Endodermal cell (in vitro differentiated cells): ENCODE measurements at regions not wholly inside any gene's neighbourhood (a gene's known extent, or its start where the extent isn't known, plus 50 kb on each side); places are given as distances from the start of the nearest gene placed in this dataset.
A peak's percentile ranks its signal among the peaks of the same experiment; 100 is the strongest.

Experiments
- DNase-seq: peaks from one replicate; pipeline ENCODE4 v3.0.0-alpha.2; 2017
- H3K27ac ChIP-seq: 2 replicates; pipeline ENCODE4 v1.5.1; 2013; ENCODE audit warnings: mild to moderate bottlenecking, low read depth, low read length, moderate library complexity
- H3K27me3 ChIP-seq: 2 replicates; pipeline ENCODE4 v1.6.1; 2013; ENCODE audit warnings: mild to moderate bottlenecking, low read length, moderate library complexity; ENCODE audit not compliant: insufficient read depth, control insufficient read depth, poor library complexity, severe bottlenecking
- H3K36me3 ChIP-seq: 2 replicates; pipeline ENCODE4 v1.7.0; 2013; ENCODE audit warnings: mild to moderate bottlenecking, low read length, moderate library complexity; ENCODE audit not compliant: control insufficient read depth, insufficient read depth
- H3K4me1 ChIP-seq: one replicate; pipeline ENCODE4 v1.7.0; 2013; ENCODE audit warnings: low read length; ENCODE audit not compliant: control insufficient read depth, insufficient read depth
- H3K4me3 ChIP-seq: 2 replicates; pipeline ENCODE4 v1.5.1; 2013; ENCODE audit warnings: mild to moderate bottlenecking, low read length, moderate library complexity
- H3K9ac ChIP-seq: 2 replicates; pipeline ENCODE4 v1.6.1; 2013; ENCODE audit warnings: mild to moderate bottlenecking, low read length, moderate library complexity; ENCODE audit not compliant: poor library complexity, severe bottlenecking; ENCODE audit errors: extremely low read depth
- H3K9me3 ChIP-seq: 2 replicates; pipeline ENCODE4 v1.6.1; 2013; ENCODE audit warnings: mild to moderate bottlenecking, low read length, moderate library complexity; ENCODE audit not compliant: control insufficient read depth
- H3K27ac Mint-ChIP-seq: 2 replicates; pipeline ENCODE4 v1.8.0; 2020; ENCODE audit warnings: mixed read lengths
- H3K27me3 Mint-ChIP-seq: 2 replicates; pipeline ENCODE4 v1.8.0; 2021; ENCODE audit warnings: mild to moderate bottlenecking, mixed read lengths; ENCODE audit not compliant: insufficient read depth
- H3K36me3 Mint-ChIP-seq: 2 replicates; pipeline ENCODE4 v1.8.0; 2020; ENCODE audit warnings: low read depth, mixed read lengths
- H3K4me1 Mint-ChIP-seq: 2 replicates; pipeline ENCODE4 v1.8.0; 2020; ENCODE audit warnings: mixed read lengths
- H3K4me3 Mint-ChIP-seq: 2 replicates; pipeline ENCODE4 v1.8.0; 2020; ENCODE audit warnings: mild to moderate bottlenecking, moderate library complexity, mixed read lengths
- H3K9me3 Mint-ChIP-seq: 2 replicates; pipeline ENCODE4 v1.8.0; 2020; ENCODE audit warnings: mild to moderate bottlenecking, mixed read lengths
- CTCF ChIP-seq: fragments of 200-600 bp; sonication (generic); conservative IDR thresholded peaks from 2 replicates; pipeline ENCODE4 v1.5.0; 2021; ENCODE audit warnings: antibody characterized with exemption, mild to moderate bottlenecking
- WGBS, 2 experiments: methylation state at CpG; one replicate each; pipeline versions ENCODE4 v1.1.5 to v1.1.7; 2013; ENCODE audit warnings: missing lambda C conversion rate in 2 of 2, mixed read lengths in 1 of 2; ENCODE audit not compliant: insufficient coverage in 1 of 2, insufficient read length in 1 of 2; 5-methylcytosine and 5-hydroxymethylcytosine counted together

DNA sequence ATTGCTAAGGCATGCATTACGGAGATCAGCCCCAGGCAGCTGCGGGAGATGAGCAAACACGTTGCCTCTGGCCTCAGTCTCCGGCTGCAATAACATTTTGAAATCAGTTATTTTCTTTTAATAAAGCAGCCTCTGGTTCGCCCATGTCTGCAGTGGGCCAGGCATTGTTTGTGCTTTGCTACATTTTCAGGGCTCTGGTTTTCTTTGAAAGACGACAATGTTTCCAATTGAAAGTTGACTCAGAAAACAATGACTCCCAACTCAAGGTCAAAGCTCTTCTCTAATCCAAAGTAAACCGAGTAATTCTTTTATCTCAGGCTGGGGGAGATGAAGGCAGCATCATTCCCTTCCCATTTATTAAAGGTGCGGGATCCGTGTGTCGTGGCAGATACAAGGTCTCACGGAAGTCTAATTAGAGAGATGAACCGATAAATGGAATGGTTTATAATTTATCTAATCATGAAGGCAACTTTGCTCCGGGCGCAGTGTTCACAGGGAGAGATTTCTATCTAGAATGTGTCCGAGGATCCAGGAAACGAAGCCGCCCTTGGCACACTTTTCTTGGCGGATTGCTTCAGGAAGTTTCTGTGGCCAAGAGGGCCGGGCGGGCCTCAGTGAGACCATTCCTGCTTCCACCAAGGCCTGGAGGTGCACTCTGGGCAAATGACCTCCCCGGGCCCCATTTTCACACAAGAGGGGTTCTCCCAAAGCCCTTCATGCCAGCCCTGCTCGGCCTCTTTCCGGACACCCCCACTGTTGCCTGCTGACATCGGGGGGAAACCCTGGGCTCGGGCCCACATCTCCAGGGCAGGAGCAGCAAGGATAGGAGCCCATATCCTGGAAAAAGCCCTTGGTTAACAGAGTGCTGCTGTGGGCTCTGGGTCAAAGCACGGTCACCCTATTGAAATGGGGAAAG is 811.4 kb downstream of the BRD1 start:
- WGBS, 2 experiments = 89 to 93% methylated on average over 23 to 26 of the region's 26 CpGs

GRCh38 chr22:49015459-49015858 is 812.2 kb downstream of the BRD1 start:
- WGBS, 2 experiments = 93 to 97% methylated on average over 8 to 13 of the region's 13 CpGs
- peaks cover 9% of the 10 kb centered on the region for H3K4me1 Mint-ChIP-seq
- DNase-seq = peak; percentile 36

More for the DNA sequence above, 811.4 kb downstream of the BRD1 start:
- H3K9me3 ChIP-seq = no peaks in the 10 kb centered on the region
- H3K4me3 ChIP-seq = no peak overlapping the region
- Mint-ChIP-seq H3K27me3 (no peaks in the 10 kb centered on the region), H3K4me3 (no peak overlapping the region), H3K4me1 (peaks cover 9% of the 10 kb centered on the region), H3K36me3 (no peaks in the 10 kb centered on the region), H3K27ac (no peak overlapping the region), H3K9me3 (no peaks in the 10 kb centered on the region)
- peaks cover 14% of the 10 kb centered on the region for H3K4me1 ChIP-seq
- no peaks in the 10 kb centered on the region for H3K36me3 ChIP-seq
- no peak overlapping the region for H3K27ac ChIP-seq
- DNase-seq = peak; percentile 39
- no peaks in the 10 kb centered on the region for H3K27me3 ChIP-seq
- no peak for TF ChIP-seq CTCF
- H3K9ac ChIP-seq = no peak overlapping the region

More at GRCh38 chr22:49015459-49015858, 812.2 kb downstream of the BRD1 start:
- no peaks in the 10 kb centered on the region for H3K27me3 ChIP-seq
- Mint-ChIP-seq H3K9me3 (no peaks in the 10 kb centered on the region), H3K36me3 (no peaks in the 10 kb centered on the region), H3K4me3 (no peak overlapping the region), H3K27ac (no peak overlapping the region), H3K27me3 (no peaks in the 10 kb centered on the region)
- H3K27ac ChIP-seq = no peak overlapping the region
- H3K36me3 ChIP-seq = no peaks in the 10 kb centered on the region
- no peaks in the 10 kb centered on the region for H3K9me3 ChIP-seq
- no peak overlapping the region for H3K4me3 ChIP-seq
- H3K9ac ChIP-seq = no peak overlapping the region
- H3K4me1 ChIP-seq = peaks cover 14% of the 10 kb centered on the region
- no peak for TF ChIP-seq CTCF
